Mucosa of descending colon (tissue), 3 donors: ENCODE measurements at regions not wholly inside any gene's neighbourhood (a gene's known extent, or its start where the extent isn't known, plus 50 kb on each side); places are given as distances from the start of the nearest gene placed in this dataset.

Experiments
- ATAC-seq: fragments of 200-7000 bp; cut with Tn5 transposase; one replicate; pipeline ENCODE4 v1.9.1; 2020; ENCODE audit warnings: mild to moderate bottlenecking, moderate library complexity
- DNase-seq, 3 donors: peaks; one replicate each; pipeline ENCODE4 v3.0.0-alpha.2; 2020
- H3K36me3 ChIP-seq: fragments of 200-600 bp; one replicate; pipeline ENCODE4 v1.8.0; 2021; ENCODE audit warnings: low read depth, mild to moderate bottlenecking
- H3K4me1 ChIP-seq: fragments of 200-600 bp; one replicate; pipeline ENCODE4 v1.8.0; 2021; ENCODE audit warnings: low read depth, mild to moderate bottlenecking
- H3K4me3 ChIP-seq: fragments of 200-600 bp; one replicate; pipeline ENCODE4 v1.8.0; 2021; ENCODE audit warnings: mild to moderate bottlenecking
- H3K9me3 ChIP-seq: fragments of 200-600 bp; one replicate; pipeline ENCODE4 v1.8.0; 2021; ENCODE audit warnings: mild to moderate bottlenecking
- intact Hi-C, 2 donors: fragments of 100-400 bp; cut with DNase I in 1 of 2; cut with micrococcal nuclease in 1 of 2; formaldehyde crosslinking; loops; one replicate each; pipeline versions ENCODE4 v1.11.0 to v1.11.1; 2022; cut with DNase I, micrococcal nuclease
- TF ChIP-seq, protein P1 (sequence below): fragments of 200-600 bp; IDR thresholded peaks from one replicate; pipeline ENCODE4 v1.8.0; 2022; ENCODE audit warnings: antibody characterized with exemption, mild to moderate bottlenecking
- donor health status: DM: no; HTN: no; CAD: no; lungs with moderate emphysema.
- donor health status: DM: no; HTN: no; CAD: no.
- donor health status: DM: no; HTN: yes; CAD: no.

GRCh38 chr12:132435486-132436187 lies 54.3 kb upstream of the FBRSL1 start:
- no peak for DNase-seq
- Histone ChIP-seq H3K9me3 (no peaks in the 10 kb centered on the region), H3K4me3 (no peak overlapping the region), H3K36me3 (no peaks in the 10 kb centered on the region), H3K4me1 (peaks cover 9% of the 10 kb centered on the region)
- ATAC-seq = no peak
- TF ChIP-seq, protein P1, sequence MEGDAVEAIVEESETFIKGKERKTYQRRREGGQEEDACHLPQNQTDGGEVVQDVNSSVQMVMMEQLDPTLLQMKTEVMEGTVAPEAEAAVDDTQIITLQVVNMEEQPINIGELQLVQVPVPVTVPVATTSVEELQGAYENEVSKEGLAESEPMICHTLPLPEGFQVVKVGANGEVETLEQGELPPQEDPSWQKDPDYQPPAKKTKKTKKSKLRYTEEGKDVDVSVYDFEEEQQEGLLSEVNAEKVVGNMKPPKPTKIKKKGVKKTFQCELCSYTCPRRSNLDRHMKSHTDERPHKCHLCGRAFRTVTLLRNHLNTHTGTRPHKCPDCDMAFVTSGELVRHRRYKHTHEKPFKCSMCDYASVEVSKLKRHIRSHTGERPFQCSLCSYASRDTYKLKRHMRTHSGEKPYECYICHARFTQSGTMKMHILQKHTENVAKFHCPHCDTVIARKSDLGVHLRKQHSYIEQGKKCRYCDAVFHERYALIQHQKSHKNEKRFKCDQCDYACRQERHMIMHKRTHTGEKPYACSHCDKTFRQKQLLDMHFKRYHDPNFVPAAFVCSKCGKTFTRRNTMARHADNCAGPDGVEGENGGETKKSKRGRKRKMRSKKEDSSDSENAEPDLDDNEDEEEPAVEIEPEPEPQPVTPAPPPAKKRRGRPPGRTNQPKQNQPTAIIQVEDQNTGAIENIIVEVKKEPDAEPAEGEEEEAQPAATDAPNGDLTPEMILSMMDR = no peak
- intact Hi-C loops = no loop called here

DNA sequence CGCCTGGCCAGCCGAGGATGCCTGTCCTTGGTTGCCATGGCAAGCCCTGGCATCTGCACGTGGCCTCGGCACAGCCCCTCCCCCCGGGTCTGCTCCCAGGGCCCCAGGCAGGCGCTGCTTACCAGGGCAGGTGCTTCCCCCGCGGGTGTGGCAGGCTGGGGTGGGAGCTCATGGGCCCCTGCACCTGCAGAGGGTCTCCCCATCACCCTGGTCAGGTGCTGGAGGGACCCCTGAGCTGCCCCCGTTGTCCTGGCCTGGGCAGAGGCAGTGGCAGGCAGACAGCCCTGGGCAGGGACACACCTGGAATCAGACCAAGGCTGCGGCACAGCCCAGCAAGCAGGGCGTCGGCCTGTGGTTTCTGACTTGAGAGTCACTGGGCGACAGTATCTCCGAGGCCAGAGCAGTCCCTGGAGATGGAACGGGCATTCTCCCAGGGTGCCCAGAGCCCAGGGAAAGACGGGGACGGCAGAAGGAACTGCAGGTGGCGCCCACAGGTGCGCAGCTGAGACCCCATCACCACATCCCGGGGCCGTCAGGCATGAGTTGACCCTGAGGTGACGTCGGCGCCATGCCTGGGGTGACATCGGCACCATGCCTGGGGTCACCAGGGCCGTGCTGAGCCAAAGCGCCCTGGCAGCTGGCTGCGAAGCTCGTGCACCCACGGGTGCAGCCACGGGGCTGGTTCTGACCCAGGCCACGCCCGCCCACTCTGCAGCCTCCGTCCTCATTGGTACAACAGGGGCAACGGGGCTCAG lies 56.1 kb upstream of the FBRSL1 start:
- ATAC-seq (peak; percentile 38), DNase-seq (peak; percentile 55 to 63 (median 58))
- no peak overlapping the region for H3K4me3 ChIP-seq
- intact Hi-C loops = no loop called here
- H3K36me3 ChIP-seq = no peaks in the 10 kb centered on the region
- TF ChIP-seq, protein P1 = no peak
- H3K9me3 ChIP-seq = no peaks in the 10 kb centered on the region
- H3K4me1 ChIP-seq = peaks cover 24% of the 10 kb centered on the region

GRCh38 chr12:132432721-132433577 lies 57.0 kb upstream of the FBRSL1 start:
- no peaks in the 10 kb centered on the region for H3K36me3 ChIP-seq
- TF ChIP-seq, protein P1 = no peak
- intact Hi-C loops = no loop called here
- no peak for DNase-seq
- ATAC-seq = no peak
- no peaks in the 10 kb centered on the region for H3K9me3 ChIP-seq
- no peak overlapping the region for H3K4me3 ChIP-seq
- H3K4me1 ChIP-seq = peaks cover 24% of the 10 kb centered on the region

DNA sequence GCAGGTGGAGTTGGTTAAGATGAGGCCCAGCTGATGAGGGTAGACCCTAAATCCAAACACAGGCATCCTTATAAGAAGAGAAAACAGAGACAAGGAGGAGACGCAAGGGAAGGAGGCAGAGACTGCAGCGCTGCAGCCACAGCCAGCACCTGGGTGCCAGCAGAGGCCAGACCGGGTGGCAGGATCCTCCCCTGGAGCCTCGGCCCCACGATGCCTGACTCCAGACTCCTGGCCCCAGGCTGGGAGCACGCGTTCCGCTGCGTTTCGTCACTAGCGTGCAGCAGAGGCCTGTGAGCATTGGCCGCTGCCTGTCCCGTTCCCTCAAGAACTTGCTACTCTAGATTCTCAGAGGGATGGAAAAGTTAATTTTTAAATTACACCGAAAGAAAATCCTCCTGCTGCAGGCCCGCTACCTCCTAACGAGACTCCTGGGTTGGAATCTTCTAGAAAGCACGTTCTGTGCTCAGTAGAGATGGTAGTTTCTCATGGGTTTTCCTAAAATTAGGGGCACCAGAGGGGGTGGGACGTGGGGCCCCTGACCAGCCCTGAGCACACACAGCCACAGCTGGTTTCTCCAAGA lies 57.7 kb upstream of the FBRSL1 start:
- TF ChIP-seq, protein P1 = no peak
- no peaks in the 10 kb centered on the region for H3K36me3 ChIP-seq
- intact Hi-C loops = no loop called here
- no peak overlapping the region for H3K4me3 ChIP-seq
- H3K9me3 ChIP-seq = no peaks in the 10 kb centered on the region
- DNase-seq (no peak), ATAC-seq (no peak)
- H3K4me1 ChIP-seq = peaks cover 24% of the 10 kb centered on the region
